Heart left ventricle (tissue), 13 donors: ENCODE measurements at regions not wholly inside any gene's neighbourhood (a gene's known extent, or its start where the extent isn't known, plus 50 kb on each side); places are given as distances from the start of the nearest gene placed in this dataset.

ENCODE experiments used
- CTCF ChIP-seq, 12 donors: fragments of 200-600 bp; sonication (generic) in 4 of 12; IDR thresholded peaks; one replicate each; pipeline versions ENCODE4 v1.5.0 to v1.8.0; 2018 to 2022; ENCODE audit warnings: antibody characterized with exemption in 12 of 12, mild to moderate bottlenecking in 5 of 12
- POLR2A ChIP-seq, 2 donors: fragments of 450-650 bp; IDR thresholded peaks; one replicate each; pipeline ENCODE4 v1.6.1; 2017; ENCODE audit warnings: antibody characterized with exemption in 2 of 2, mild to moderate bottlenecking in 2 of 2, moderate library complexity in 2 of 2
- donor health status: ischemic (EF 13 %, LVEDD 7.1; RV severe dilation, severe dysfunction).
- donor health status: DM: no; HTN: yes; CAD: no.
- donor health status: DM: no; HTN: no; CAD: no.
- donor health status: ischemic (EF 25% LVEDD 6.9; RV normal size, moderate dysfunction).
- donor health status: ischemic (EF 25% LVEDD 5.7; RV mildly dilated, moderate dysfunction).
- donor health status: ischemic (EF 35%, LVEDD 5.7; RV mildly dilated, moderate dysfunction).
- donor health status: nonischemic (EF 11% LVEDD 7.7; RV severe dilation, severe dysfunction).
- donor health status: DM: yes; HTN: yes; CAD: no.
- donor health status: PGD.
- donor health status: ischemic (EF 29% LVEDD 5.4; RV normal size, mild dysfunction).
- donor health status: nonischemic (EF 23%, LVEDD 6.1; RV moderate dilation, normal function).

- TF ChIP-seq POLR2A (IDR thresholded peaks at IDR 0.05) (no peak), CTCF (IDR thresholded peaks at IDR 0.05) (no peak)
Measured at GRCh38 chr7:27302590-27302989, 60.0 kb downstream of the EVX1 start.
